ENCODE measurements at regions not wholly inside any gene's neighbourhood (a gene's known extent, or its start where the extent isn't known, plus 50 kb on each side); places are given as distances from the start of the nearest gene placed in this dataset.

DNA sequence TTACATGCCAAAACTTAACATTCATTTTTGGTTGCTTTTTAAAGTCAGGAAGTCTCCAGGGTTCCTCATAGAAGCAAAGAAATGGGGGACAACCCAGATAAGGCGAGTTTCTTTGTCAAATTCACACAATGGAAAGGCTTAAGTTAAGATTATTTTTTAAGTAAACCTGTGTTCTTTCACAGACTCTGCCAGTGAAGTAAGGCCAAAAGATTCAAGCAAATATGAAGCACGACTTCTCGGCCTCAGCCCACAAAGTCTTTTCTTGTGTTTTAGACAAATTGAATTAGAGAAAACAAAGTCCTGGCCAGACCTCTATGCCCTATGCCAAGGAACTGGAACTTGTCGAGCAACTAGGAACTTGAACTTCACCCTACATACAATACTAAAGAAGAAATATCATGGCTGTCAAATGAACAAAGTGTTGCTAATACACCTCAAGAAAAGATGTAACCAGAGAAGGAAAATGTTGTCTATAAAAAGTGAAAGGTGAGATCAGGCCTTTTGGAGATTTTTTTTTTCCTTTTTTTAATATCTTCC is 540.0 kb upstream of the JARID2 start:
- Histone ChIP-seq H3K79me2 (ENCODE audit: insufficient read depth, low read length) (no peaks in the 10 kb centered on the region), H3K18ac (ENCODE audit: insufficient read length, low read depth, low read length) (no peak overlapping the region), H2AFZ (ENCODE audit: low read length) (no peak overlapping the region), H3K9ac (ENCODE audit: extremely low read depth, insufficient read length, low read length) (no peak overlapping the region), H2BK20ac (ENCODE audit: low read depth, low read length, poor library complexity, severe bottlenecking) (no peak overlapping the region), H3K4me1 (ENCODE audit: insufficient read depth, low read length) (no peaks in the 10 kb centered on the region; the same call in 1 of the 2 replicates), H2BK5ac (ENCODE audit: insufficient read length, low read length) (no peak overlapping the region), H3K4ac (ENCODE audit: low read depth, low read length) (no peak overlapping the region), H2BK120ac (ENCODE audit: low read depth, low read length, poor library complexity, severe bottlenecking) (no peak overlapping the region), H4K20me1 (ENCODE audit: control insufficient read depth, insufficient read depth, insufficient read length) (no peaks in the 10 kb centered on the region), H3K27me3 (ENCODE audit: insufficient read depth, low read length) (no peaks in the 10 kb centered on the region; the same call in 1 of the 2 replicates), H3K27ac (ENCODE audit: insufficient read length, low read depth, low read length) (no peak overlapping the region), H2BK12ac (ENCODE audit: insufficient read length, low read depth, low read length) (no peak overlapping the region), H3K9me3 (ENCODE audit: control insufficient read depth, low read depth, low read length) (no peaks in the 10 kb centered on the region), H2BK15ac (ENCODE audit: low read depth, low read length) (no peak overlapping the region), H4K91ac (ENCODE audit: insufficient read length, low read depth, low read length) (no peak overlapping the region), H3K4me2 (ENCODE audit: insufficient read depth, insufficient read length, low read length) (no peak overlapping the region), H3T11ph (ENCODE audit: low read length) (no peak overlapping the region), H3K79me1 (ENCODE audit: insufficient read depth, low read depth, low read length, poor library complexity, severe bottlenecking) (no peaks in the 10 kb centered on the region), H4K5ac (ENCODE audit: insufficient read length, low read depth, low read length) (no peak overlapping the region), H3K56ac (ENCODE audit: insufficient read length, low read depth, low read length) (no peak overlapping the region), H3K23me2 (ENCODE audit: insufficient read length, low read depth, low read length, poor library complexity, severe bottlenecking) (no peaks in the 10 kb centered on the region), H3K23ac (ENCODE audit: insufficient read length, low read depth, low read length) (no peak overlapping the region), H3K14ac (ENCODE audit: insufficient read depth, low read length) (no peak overlapping the region), H2AK5ac (ENCODE audit: insufficient read length, low read length) (no peak overlapping the region), H4K8ac (replicated peaks; ENCODE audit: insufficient read length, low read depth, low read length) (no peak overlapping the region)
- Mint-ChIP-seq H3K36me3 (ENCODE audit: insufficient read depth in 1 of 3, low read depth in 3 of 3) (peaks cover 0 to 7% (median 6%) of the 10 kb centered on the region in 3 experiments; a peak in 5 of 7 replicates), H3K4me3 (no peak overlapping the region), H3K9me3 (peaks cover 5 to 7% of the 10 kb centered on the region in 2 experiments; a peak in 3 of 5 replicates), H3K27me3 (ENCODE audit: low read depth) (no peaks in the 10 kb centered on the region; the same call in none of the 2 replicates), H3K4me1 (peaks cover 3 to 13% of the 10 kb centered on the region in 2 experiments), H3K27ac (no peak overlapping the region)
- no peak for DNase-seq
- TF ChIP-seq, protein P1, sequence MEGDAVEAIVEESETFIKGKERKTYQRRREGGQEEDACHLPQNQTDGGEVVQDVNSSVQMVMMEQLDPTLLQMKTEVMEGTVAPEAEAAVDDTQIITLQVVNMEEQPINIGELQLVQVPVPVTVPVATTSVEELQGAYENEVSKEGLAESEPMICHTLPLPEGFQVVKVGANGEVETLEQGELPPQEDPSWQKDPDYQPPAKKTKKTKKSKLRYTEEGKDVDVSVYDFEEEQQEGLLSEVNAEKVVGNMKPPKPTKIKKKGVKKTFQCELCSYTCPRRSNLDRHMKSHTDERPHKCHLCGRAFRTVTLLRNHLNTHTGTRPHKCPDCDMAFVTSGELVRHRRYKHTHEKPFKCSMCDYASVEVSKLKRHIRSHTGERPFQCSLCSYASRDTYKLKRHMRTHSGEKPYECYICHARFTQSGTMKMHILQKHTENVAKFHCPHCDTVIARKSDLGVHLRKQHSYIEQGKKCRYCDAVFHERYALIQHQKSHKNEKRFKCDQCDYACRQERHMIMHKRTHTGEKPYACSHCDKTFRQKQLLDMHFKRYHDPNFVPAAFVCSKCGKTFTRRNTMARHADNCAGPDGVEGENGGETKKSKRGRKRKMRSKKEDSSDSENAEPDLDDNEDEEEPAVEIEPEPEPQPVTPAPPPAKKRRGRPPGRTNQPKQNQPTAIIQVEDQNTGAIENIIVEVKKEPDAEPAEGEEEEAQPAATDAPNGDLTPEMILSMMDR (conservative IDR thresholded peaks at IDR 0.05), result no peak
- no CpG with 5 or more reads among the region's 4 CpGs for WGBS (ENCODE audit: extremely low coverage, insufficient read length, low lambda C conversion rate)
